HCT116 (cell line): ENCODE measurements at regions not wholly inside any gene's neighbourhood (a gene's known extent, or its start where the extent isn't known, plus 50 kb on each side); places are given as distances from the start of the nearest gene placed in this dataset.
"Not testable (repeated sequence)": the region's sequence is repeated elsewhere in the genome, so short reads cannot be mapped to it uniquely, and the experiment has no call there.

Source experiments
- ATF3 ChIP-seq: IDR thresholded peaks from 2 replicates; pipeline ENCODE4 v1.6.1; 2012
- CTCF ChIP-seq, 3 experiments: fragments of 200-600 bp in 1 of 3; sonication (generic) in 1 of 3; IDR thresholded peaks in 2 of 3; conservative IDR thresholded peaks in 1 of 3; 2 replicates each; pipeline ENCODE4 v1.5.1; 2012 to 2017; ENCODE audit warnings: low read depth in 2 of 3, low read length in 2 of 3, antibody characterized with exemption in 1 of 3, borderline replicate concordance in 1 of 3, control low read depth in 1 of 3, mild to moderate bottlenecking in 1 of 3, mixed read lengths in 1 of 3, mixed run types in 1 of 3, moderate library complexity in 1 of 3; ENCODE audit not compliant: insufficient read depth in 1 of 3
- EZH2phosphoT487 ChIP-seq: fragments of 200-600 bp; IDR thresholded peaks from 2 replicates; pipeline ENCODE4 v1.6.1; 2018; ENCODE audit warnings: antibody characterized with exemption, borderline replicate concordance
- ZBTB33 ChIP-seq: IDR thresholded peaks from 2 replicates; pipeline ENCODE4 v1.6.1; 2011; ENCODE audit warnings: mild to moderate bottlenecking, low read length, moderate library complexity; ENCODE audit not compliant: insufficient replicate concordance; ENCODE audit errors: extremely low read depth
- ZFX ChIP-seq: fragments of 450-650 bp; IDR thresholded peaks from 2 replicates; pipeline ENCODE4 v1.6.1; 2017

GRCh38 chr1:229021034-229021433 is 249.9 kb upstream of the RAB4A start:
- not testable (repeated sequence) for TF ChIP-seq CTCF (IDR thresholded peaks at IDR 0.05 in 2 of 3, conservative IDR thresholded peaks at IDR 0.05 in 1 of 3; ENCODE audit: borderline replicate concordance in 1 of 3, insufficient read depth in 1 of 3, low read depth in 2 of 3, low read length in 2 of 3); EZH2phosphoT487; ZFX; ATF3; ZBTB33
